GM18951 (cell line): ENCODE measurements at regions not wholly inside any gene's neighbourhood (a gene's known extent, or its start where the extent isn't known, plus 50 kb on each side); places are given as distances from the start of the nearest gene placed in this dataset.

Source experiments
- POLR2A ChIP-seq: IDR thresholded peaks from 4 replicates; pipeline ENCODE4 v1.6.1; 2011; ENCODE audit warnings: mild to moderate bottlenecking; ENCODE audit not compliant: insufficient read length, insufficient read depth; ENCODE audit errors: extremely low read depth
- in situ Hi-C: fragments of 300-500 bp; cut with MboI; formaldehyde crosslinking; loops from one replicate; pipeline ENCODE4 v1.12.0; 2022; ENCODE audit warnings: low sequenced_read_pairs, mixed read lengths, inconsistent platforms; ENCODE audit not compliant: unreplicated experiment

- TF ChIP-seq POLR2A, result no peak
- in situ Hi-C loops, result no loop called here
Measured at GRCh38 chr21:28156590-28156989, 836.1 kb downstream of the LTN1 start.

- in situ Hi-C loops, result no loop called here
- no peak for TF ChIP-seq POLR2A
Measured at GRCh38 chr21:28154121-28154520, 838.6 kb downstream of the LTN1 start.

- in situ Hi-C loops, result no loop called here
- TF ChIP-seq POLR2A, result no peak
Measured at GRCh38 chr21:28152732-28153131, 839.9 kb downstream of the LTN1 start.

GRCh38 chr21:28151758-28152157, 840.9 kb downstream of the LTN1 start:
- no peak for TF ChIP-seq POLR2A
- in situ Hi-C loops, result no loop called here

GRCh38 chr21:28150778-28151177, 841.9 kb downstream of the LTN1 start:
- no peak for TF ChIP-seq POLR2A
- in situ Hi-C loops, result no loop called here

- in situ Hi-C loops, result no loop called here
- TF ChIP-seq POLR2A, result no peak
Measured at GRCh38 chr21:28148400-28149064, 844.1 kb downstream of the LTN1 start.

GRCh38 chr21:28144653-28145052, 848.0 kb downstream of the LTN1 start:
- no peak for TF ChIP-seq POLR2A
- in situ Hi-C loops, result no loop called here

- in situ Hi-C loops, result no loop called here
- no peak for TF ChIP-seq POLR2A
Measured at GRCh38 chr21:28144089-28144488, 848.6 kb downstream of the LTN1 start.

GRCh38 chr21:28142697-28143096, 850.0 kb downstream of the LTN1 start:
- in situ Hi-C loops, result no loop called here
- TF ChIP-seq POLR2A, result no peak

GRCh38 chr21:28138272-28138671, 854.4 kb downstream of the LTN1 start:
- in situ Hi-C loops, result no loop called here
- no peak for TF ChIP-seq POLR2A

- TF ChIP-seq POLR2A, result no peak
- in situ Hi-C loops, result no loop called here
Measured at GRCh38 chr21:28136656-28137255, 855.9 kb downstream of the LTN1 start.

GRCh38 chr21:28135646-28136045, 857.0 kb downstream of the LTN1 start:
- in situ Hi-C loops, result no loop called here
- no peak for TF ChIP-seq POLR2A

- in situ Hi-C loops, result no loop called here
- TF ChIP-seq POLR2A, result no peak
Measured at GRCh38 chr21:28133116-28133515, 859.6 kb downstream of the LTN1 start.

- in situ Hi-C loops, result no loop called here
- no peak for TF ChIP-seq POLR2A
Measured at GRCh38 chr21:28132713-28133112, 860.0 kb downstream of the LTN1 start.

- no peak for TF ChIP-seq POLR2A
Measured at GRCh38 chr21:28127175-28127785, 865.4 kb downstream of the LTN1 start.

More at GRCh38 chr21:28127175-28127785, 865.4 kb downstream of the LTN1 start:
- in situ Hi-C loops, result no loop called here
